T1000 (cell line): ENCODE measurements at regions not wholly inside any gene's neighbourhood (a gene's known extent, or its start where the extent isn't known, plus 50 kb on each side); places are given as distances from the start of the nearest gene placed in this dataset.

Experiments used
- DNase-seq: peaks from one replicate; lab custom pipeline; 2025; ENCODE audit warnings: mixed read lengths; lab: John Stamatoyannopoulos, UW

DNA sequence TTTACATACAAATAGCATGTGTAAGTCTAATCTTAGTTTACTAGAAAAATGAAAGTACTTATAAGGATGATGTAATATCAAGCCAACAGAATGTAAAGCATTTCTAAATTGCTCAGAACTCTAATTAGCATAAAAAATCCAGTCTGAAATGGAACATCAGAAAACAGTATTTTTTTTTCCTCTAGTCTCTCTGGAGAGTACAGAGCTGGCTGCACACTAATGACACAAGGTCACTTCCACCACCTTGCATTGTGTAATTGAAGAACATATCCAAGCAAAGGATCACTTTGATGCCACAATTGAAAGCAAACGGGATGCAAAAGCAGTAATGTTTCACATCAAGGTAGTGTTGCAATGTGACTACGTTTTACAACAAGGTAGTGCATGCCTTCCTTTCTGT is 548.0 kb upstream of the LUZP2 start:
- no peak for DNase-seq

- no peak for DNase-seq
Measured at GRCh38 chr11:23953951-23954710, 542.7 kb upstream of the LUZP2 start.

DNA sequence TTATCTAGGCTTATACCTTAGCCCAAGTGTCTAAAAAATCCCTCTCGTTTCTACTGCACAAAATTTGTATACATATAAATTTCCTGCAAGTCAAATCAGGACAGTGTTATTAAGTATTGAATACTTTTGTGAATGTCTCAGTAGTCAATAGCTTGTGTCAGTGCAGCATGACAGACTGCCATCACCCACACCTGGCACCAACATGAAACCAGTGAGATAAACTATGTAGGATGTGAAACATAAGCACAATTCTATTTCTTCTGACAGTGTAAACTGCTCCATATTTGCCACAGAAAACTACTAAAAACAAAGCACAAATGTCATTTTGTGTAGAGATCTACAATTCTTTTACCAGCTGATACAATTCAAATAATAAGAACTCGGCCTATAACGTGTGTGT is 542.1 kb upstream of the LUZP2 start:
- no peak for DNase-seq

GRCh38 chr11:23956586-23956985 is 540.3 kb upstream of the LUZP2 start:
- no peak for DNase-seq

- DNase-seq = no peak
Measured at GRCh38 chr11:23957314-23957713, 539.5 kb upstream of the LUZP2 start.

GRCh38 chr11:23959462-23959861 is 537.4 kb upstream of the LUZP2 start:
- no peak for DNase-seq

DNA sequence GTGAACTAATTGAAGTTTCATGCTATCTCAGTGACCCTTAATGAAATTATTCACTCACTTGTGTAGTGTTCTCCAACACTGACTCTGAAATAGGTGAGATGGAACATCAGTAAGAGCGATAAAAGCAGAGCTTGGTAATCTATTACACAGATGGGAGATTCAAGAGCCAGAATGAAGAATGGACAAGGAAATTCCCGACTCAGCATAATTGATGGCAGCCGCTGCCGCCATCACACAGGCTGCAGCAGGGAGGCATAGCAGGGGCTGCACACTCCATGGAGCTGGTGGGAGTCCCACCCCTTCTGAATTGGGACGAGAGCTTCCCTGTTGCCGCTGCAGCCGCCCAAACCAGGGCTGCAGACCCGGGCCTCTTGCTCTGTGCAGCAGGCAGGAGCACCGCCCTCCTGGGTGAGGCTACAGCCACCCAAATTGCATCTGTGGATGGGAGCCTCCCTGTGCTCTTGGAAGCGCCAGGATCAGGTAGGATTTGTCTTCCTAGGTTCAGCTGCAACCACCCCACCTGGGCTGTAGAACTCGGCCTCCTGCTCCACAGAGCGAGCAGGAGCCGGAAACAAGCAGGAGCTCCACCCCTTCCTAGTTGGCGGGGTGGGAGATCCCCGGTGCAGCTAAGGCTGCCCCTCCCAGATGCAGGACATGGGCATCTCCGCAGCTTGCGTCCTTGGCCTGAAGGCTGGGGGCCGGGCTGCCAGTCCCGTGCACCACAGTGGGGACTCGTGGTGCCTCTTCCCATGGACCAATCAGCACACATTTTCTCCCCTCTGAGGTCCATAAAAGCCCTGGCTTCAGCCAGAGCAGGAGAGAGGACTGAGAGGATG is 535.1 kb upstream of the LUZP2 start:
- no peak for DNase-seq

DNA sequence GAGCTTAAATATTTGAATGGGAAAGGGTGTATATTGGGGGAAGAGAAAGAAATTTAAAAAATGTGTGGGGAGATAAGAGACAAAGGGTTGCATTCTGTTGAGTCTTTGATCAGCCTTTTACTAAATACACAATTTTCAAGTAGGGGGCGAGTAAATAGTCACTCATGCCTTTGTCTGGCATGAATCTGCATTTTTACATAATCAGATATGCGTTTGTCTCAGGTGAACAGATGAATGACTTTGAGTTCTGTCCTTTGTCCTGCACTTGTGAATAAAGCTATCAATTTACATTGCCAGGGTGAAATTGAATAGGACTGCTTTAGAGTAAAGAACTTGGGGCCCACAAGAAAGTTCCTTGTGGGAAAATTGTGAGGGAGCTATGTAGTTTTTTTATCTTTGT is 523.6 kb upstream of the LUZP2 start:
- DNase-seq = no peak

- DNase-seq = no peak
Measured at GRCh38 chr11:23974051-23974450, 522.8 kb upstream of the LUZP2 start.

GRCh38 chr11:23974601-23975000 is 522.3 kb upstream of the LUZP2 start:
- DNase-seq = no peak

DNA sequence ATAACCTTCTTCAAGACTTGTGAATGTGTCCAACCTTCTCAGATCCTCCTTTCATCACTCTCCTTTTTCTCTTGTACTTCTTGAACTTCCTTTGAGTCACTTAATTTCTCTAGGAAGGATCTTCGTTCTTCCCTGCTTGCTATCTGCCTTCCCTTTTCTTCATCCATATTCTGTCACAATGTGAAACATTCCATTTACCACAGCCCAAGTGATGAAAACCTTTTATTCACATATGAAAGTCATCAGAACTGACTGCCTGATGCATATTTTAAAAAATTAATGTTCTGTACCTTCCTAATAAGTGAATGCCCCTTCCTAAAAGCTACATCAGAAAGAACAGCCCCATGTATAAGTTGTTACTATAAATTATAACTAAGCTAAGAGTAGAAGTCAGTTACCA is 520.4 kb upstream of the LUZP2 start:
- no peak for DNase-seq

GRCh38 chr11:23976841-23977271 is 520.0 kb upstream of the LUZP2 start:
- no peak for DNase-seq

DNA sequence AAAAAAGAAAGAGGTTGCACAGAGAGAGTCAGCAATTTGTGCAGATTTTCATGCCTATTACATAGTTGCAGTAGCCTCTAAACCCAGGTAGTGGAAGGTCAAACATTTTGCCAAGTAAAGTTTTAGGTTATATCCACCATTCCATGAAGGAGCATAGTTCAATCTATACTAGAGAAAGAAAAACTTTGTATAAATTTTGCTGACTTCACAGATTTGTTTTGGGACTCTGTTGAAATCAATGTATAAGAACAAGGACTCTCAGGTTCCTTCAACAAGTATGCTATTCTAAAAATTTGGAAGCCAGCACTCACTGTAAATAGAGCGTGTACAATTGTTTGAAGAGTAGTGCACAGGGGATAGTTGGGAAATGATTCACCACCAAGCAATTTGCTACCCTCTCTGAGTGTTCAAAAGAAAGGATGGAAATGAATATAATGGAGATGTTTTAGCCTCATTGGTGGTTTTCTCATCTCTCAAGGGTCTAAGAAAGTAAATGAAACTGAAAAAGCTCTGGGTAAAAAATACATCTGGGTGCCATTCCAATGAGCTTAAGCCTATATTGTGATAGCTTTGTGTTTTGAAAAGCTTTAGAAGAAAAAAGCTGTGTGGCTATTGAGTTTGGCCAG is 508.4 kb upstream of the LUZP2 start:
- no peak for DNase-seq

- no peak for DNase-seq
Measured at GRCh38 chr11:23990346-23991164, 506.3 kb upstream of the LUZP2 start.

GRCh38 chr11:23991165-23991539 is 505.7 kb upstream of the LUZP2 start:
- no peak for DNase-seq

DNA sequence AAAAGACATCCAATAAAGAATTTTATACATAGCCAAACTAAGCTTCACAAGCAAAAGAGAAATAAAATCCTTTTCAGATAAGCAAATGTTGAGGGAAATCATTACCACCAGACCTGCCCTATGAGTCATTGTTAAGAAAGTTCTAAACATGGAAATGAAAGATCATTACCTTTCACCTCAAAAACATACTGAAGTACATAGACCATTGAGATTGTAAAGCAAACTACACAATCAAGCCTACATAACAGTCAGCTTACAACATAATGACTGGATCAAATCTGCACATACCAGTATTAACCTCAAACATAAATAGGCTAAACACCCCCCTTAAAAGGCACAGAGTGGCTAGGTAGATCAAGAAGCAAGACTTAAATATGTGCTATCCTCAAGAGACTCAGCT is 501.0 kb upstream of the LUZP2 start:
- DNase-seq = no peak

DNA sequence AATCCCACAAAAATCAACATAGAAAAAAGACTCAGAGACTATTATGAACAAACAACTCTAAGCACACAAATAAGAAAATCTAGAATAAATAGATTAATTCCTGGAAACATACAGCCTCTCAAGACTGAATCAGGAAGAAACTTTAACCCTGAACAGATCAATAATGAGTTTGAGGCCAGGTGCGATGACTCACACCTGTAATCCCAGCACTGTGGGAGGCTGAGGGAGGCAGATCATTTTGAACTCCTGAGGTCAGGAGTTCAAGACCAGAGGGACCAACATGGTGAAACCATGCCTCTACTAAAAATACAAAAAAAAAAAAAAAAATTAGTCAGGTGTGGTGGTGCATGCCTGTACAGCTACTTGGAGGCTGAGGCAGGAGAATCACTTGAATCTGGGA is 499.5 kb upstream of the LUZP2 start:
- no peak for DNase-seq

- no peak for DNase-seq
Measured at GRCh38 chr11:24005202-24005876, 491.5 kb upstream of the LUZP2 start.

- no peak for DNase-seq
Measured at GRCh38 chr11:24043842-24044241, 453.0 kb upstream of the LUZP2 start.

- no peak for DNase-seq
Measured at GRCh38 chr11:24046731-24047130, 450.1 kb upstream of the LUZP2 start.

- DNase-seq = no peak
Measured at GRCh38 chr11:24056051-24056450, 440.8 kb upstream of the LUZP2 start.

GRCh38 chr11:24060125-24060524 is 436.7 kb upstream of the LUZP2 start:
- no peak for DNase-seq
